CD14-positive monocyte (primary cell): ENCODE measurements at regions not wholly inside any gene's neighbourhood (a gene's known extent, or its start where the extent isn't known, plus 50 kb on each side); places are given as distances from the start of the nearest gene placed in this dataset.

Experiments used
- DNase-seq, 3 donors: peaks; one replicate each; pipeline ENCODE4 v3.0.0-alpha.2; 2011 to 2022
- H2AFZ ChIP-seq: 2 replicates; pipeline ENCODE4 v1.6.0; 2012; ENCODE audit warnings: mild to moderate bottlenecking, low read depth, low read length, inconsistent platforms; ENCODE audit not compliant: insufficient read depth, poor library complexity, severe bottlenecking
- H3K27ac ChIP-seq, 2 donors: 1 replicate in 1 of 2; 2 replicates in 1 of 2; pipeline ENCODE4 v1.5.1; 2012 to 2013; ENCODE audit warnings: low read length in 2 of 2, control low read depth in 1 of 2, inconsistent platforms in 1 of 2, low read depth in 1 of 2, mild to moderate bottlenecking in 1 of 2
- H3K27me3 ChIP-seq, 2 donors: one replicate each; pipeline versions ENCODE4 v1.6.0 to v1.6.1; 2011 to 2013; ENCODE audit warnings: low read length in 2 of 2; ENCODE audit not compliant: control insufficient read depth in 2 of 2, insufficient read depth in 2 of 2
- H3K36me3 ChIP-seq, 2 donors: replicated peaks in 1 of 2; 1 replicate in 1 of 2; 2 replicates in 1 of 2; pipeline versions ENCODE4 v1.5.1 to v1.6.1; 2012 to 2013; ENCODE audit warnings: low read length in 2 of 2, control low read depth in 1 of 2, inconsistent platforms in 1 of 2, mild to moderate bottlenecking in 1 of 2; ENCODE audit not compliant: insufficient read depth in 2 of 2, control insufficient read depth in 1 of 2
- H3K4me1 ChIP-seq, 2 donors: 1 replicate in 1 of 2; 2 replicates in 1 of 2; pipeline versions ENCODE4 v1.5.1 to v1.6.1; 2012 to 2013; ENCODE audit warnings: low read length in 2 of 2, control low read depth in 1 of 2, inconsistent platforms in 1 of 2, mild to moderate bottlenecking in 1 of 2, moderate library complexity in 1 of 2; ENCODE audit not compliant: insufficient read depth in 2 of 2, control insufficient read depth in 1 of 2
- H3K4me2 ChIP-seq: replicated peaks from 2 replicates; pipeline ENCODE3; 2012; ENCODE audit warnings: low read length, moderate library complexity, mild to moderate bottlenecking; ENCODE audit not compliant: poor library complexity, severe bottlenecking; ENCODE audit errors: extremely low read depth
- H3K4me3 ChIP-seq, 3 experiments: fragments of 200-600 bp in 1 of 3; sonication (generic) in 1 of 3; replicated peaks in 1 of 3; 1 replicate in 2 of 3; 2 replicates in 1 of 3; pipeline ENCODE4 v1.5.1; 2011 to 2013; ENCODE audit warnings: low read length in 3 of 3, mild to moderate bottlenecking in 3 of 3, control low read depth in 2 of 3, low read depth in 2 of 3, inconsistent platforms in 1 of 3, moderate library complexity in 1 of 3
- H3K79me2 ChIP-seq: 2 replicates; pipeline ENCODE4 v1.6.0; 2012; ENCODE audit warnings: mild to moderate bottlenecking, control low read depth, inconsistent platforms, low read length, moderate library complexity; ENCODE audit not compliant: insufficient read depth
- H3K9ac ChIP-seq: 2 replicates; pipeline ENCODE4 v1.6.0; 2017; ENCODE audit warnings: low read length, mild to moderate bottlenecking; ENCODE audit not compliant: insufficient read depth, poor library complexity, severe bottlenecking
- H3K9me3 ChIP-seq, 2 donors: replicated peaks in 1 of 2; 1 replicate in 1 of 2; 2 replicates in 1 of 2; pipeline versions ENCODE4 v1.5.1 to v1.6.1; 2012 to 2013; ENCODE audit warnings: low read length in 2 of 2, control low read depth in 1 of 2; ENCODE audit not compliant: control insufficient read depth in 1 of 2, insufficient read depth in 1 of 2
- H4K20me1 ChIP-seq: 2 replicates; pipeline ENCODE4 v1.6.0; 2012; ENCODE audit warnings: mild to moderate bottlenecking, low read length, control low read depth, moderate library complexity; ENCODE audit not compliant: insufficient read depth
- H3K27ac Mint-ChIP-seq, 7 donors: one replicate each; pipeline ENCODE4 v1.8.0; 2020; ENCODE audit warnings: mild to moderate bottlenecking in 7 of 7, mixed read lengths in 7 of 7, moderate library complexity in 6 of 7, inconsistent platforms in 2 of 7
- H3K27me3 Mint-ChIP-seq, 3 donors: one replicate each; pipeline ENCODE4 v1.8.0; 2021 to 2022; ENCODE audit warnings: low read depth in 3 of 3, mild to moderate bottlenecking in 3 of 3, mixed read lengths in 3 of 3, moderate library complexity in 3 of 3, inconsistent platforms in 1 of 3
- H3K36me3 Mint-ChIP-seq, 2 donors: one replicate each; pipeline ENCODE4 v1.8.0; 2020; ENCODE audit warnings: mixed read lengths in 2 of 2, inconsistent platforms in 1 of 2, mild to moderate bottlenecking in 1 of 2
- H3K4me1 Mint-ChIP-seq: one replicate; pipeline ENCODE4 v1.8.0; 2020; ENCODE audit warnings: mild to moderate bottlenecking, mixed read lengths
- H3K4me3 Mint-ChIP-seq, 2 donors: one replicate each; pipeline ENCODE4 v1.8.0; 2020; ENCODE audit warnings: mild to moderate bottlenecking in 2 of 2, mixed read lengths in 2 of 2, moderate library complexity in 1 of 2
- H3K9me3 Mint-ChIP-seq, 7 donors: one replicate each; pipeline ENCODE4 v1.8.0; 2020 to 2022; ENCODE audit warnings: mixed read lengths in 7 of 7, mild to moderate bottlenecking in 6 of 7, moderate library complexity in 6 of 7, inconsistent platforms in 2 of 7
- CTCF ChIP-seq: fragments of 200-600 bp; IDR thresholded peaks from one replicate; pipeline ENCODE4 v1.8.0; 2022; ENCODE audit warnings: antibody characterized with exemption, mild to moderate bottlenecking
- WGBS: methylation state at CpG from one replicate; pipeline ENCODE4 v1.1.5; 2013; ENCODE audit warnings: missing lambda C conversion rate; ENCODE audit not compliant: insufficient coverage; 5-methylcytosine and 5-hydroxymethylcytosine counted together
- intact Hi-C, 2 donors: fragments of 100-400 bp; cut with micrococcal nuclease; formaldehyde crosslinking; loops; one replicate each; pipeline versions ENCODE4 v1.15.0 to v1.15.1; 2023

GRCh38 chr13:92947770-92948434 lies 278.7 kb upstream of the GPC6 start:
- H3K27me3 ChIP-seq = no peaks in the 10 kb centered on the region
- no peaks in the 10 kb centered on the region for H3K4me1 Mint-ChIP-seq
- H2AFZ ChIP-seq = no peak overlapping the region
- no peak overlapping the region for H3K4me2 ChIP-seq
- H3K36me3 ChIP-seq = no peaks in the 10 kb centered on the region
- H3K9ac ChIP-seq = no peak overlapping the region
- H3K9me3 ChIP-seq = no peaks in the 10 kb centered on the region
- H3K79me2 ChIP-seq = no peaks in the 10 kb centered on the region
- H3K4me1 ChIP-seq = no peaks in the 10 kb centered on the region
- DNase-seq = no peak
- WGBS = 83% methylated on average over 1 of the region's 2 CpGs
- no peak overlapping the region for H3K4me3 ChIP-seq
- H3K9me3 Mint-ChIP-seq = peaks cover 0 to 8% (median 4%) of the 10 kb centered on the region in 7 donors
- no peaks in the 10 kb centered on the region for H3K27me3 Mint-ChIP-seq
- TF ChIP-seq CTCF = no peak
- no peak overlapping the region for H3K27ac Mint-ChIP-seq
- intact Hi-C loops = no loop called here
- no peaks in the 10 kb centered on the region for H3K36me3 Mint-ChIP-seq
- H3K27ac ChIP-seq = no peak overlapping the region
- H3K4me3 Mint-ChIP-seq = no peak overlapping the region
- no peaks in the 10 kb centered on the region for H4K20me1 ChIP-seq

- H3K9ac ChIP-seq = no peak overlapping the region
- H4K20me1 ChIP-seq = no peaks in the 10 kb centered on the region
- Mint-ChIP-seq H3K4me3 (no peak overlapping the region), H3K36me3 (no peaks in the 10 kb centered on the region), H3K9me3 (peaks cover 0 to 7% (median 2%) of the 10 kb centered on the region in 7 donors), H3K27me3 (no peaks in the 10 kb centered on the region), H3K4me1 (no peaks in the 10 kb centered on the region), H3K27ac (no peak overlapping the region)
- no peaks in the 10 kb centered on the region for H3K79me2 ChIP-seq
- H3K36me3 ChIP-seq = no peaks in the 10 kb centered on the region
- DNase-seq = no peak
- no peak overlapping the region for H3K4me2 ChIP-seq
- no peak for TF ChIP-seq CTCF
- no peaks in the 10 kb centered on the region for H3K4me1 ChIP-seq
- H3K27ac ChIP-seq = no peak overlapping the region
- no CpG with 5 or more reads among the region's 2 CpGs for WGBS
- peaks cover 0 to under 1% of the 10 kb centered on the region in 2 donors for H3K9me3 ChIP-seq
- intact Hi-C loops = no loop called here
- H3K27me3 ChIP-seq = no peaks in the 10 kb centered on the region
- H2AFZ ChIP-seq = no peak overlapping the region
- H3K4me3 ChIP-seq = no peak overlapping the region
These were observed 275.8 kb upstream of the GPC6 start for GRCh38 chr13:92950771-92951170.
